CD14-positive monocyte (primary cell): ENCODE measurements at regions not wholly inside any gene's neighbourhood (a gene's known extent, or its start where the extent isn't known, plus 50 kb on each side); places are given as distances from the start of the nearest gene placed in this dataset.

Experiments used
- DNase-seq, 3 donors: peaks; one replicate each; pipeline ENCODE4 v3.0.0-alpha.2; 2011 to 2022
- H2AFZ ChIP-seq: 2 replicates; pipeline ENCODE4 v1.6.0; 2012; ENCODE audit warnings: mild to moderate bottlenecking, low read depth, low read length, inconsistent platforms; ENCODE audit not compliant: insufficient read depth, poor library complexity, severe bottlenecking
- H3K27ac ChIP-seq, 2 donors: 1 replicate in 1 of 2; 2 replicates in 1 of 2; pipeline ENCODE4 v1.5.1; 2012 to 2013; ENCODE audit warnings: low read length in 2 of 2, control low read depth in 1 of 2, inconsistent platforms in 1 of 2, low read depth in 1 of 2, mild to moderate bottlenecking in 1 of 2
- H3K27me3 ChIP-seq, 2 donors: one replicate each; pipeline versions ENCODE4 v1.6.0 to v1.6.1; 2011 to 2013; ENCODE audit warnings: low read length in 2 of 2; ENCODE audit not compliant: control insufficient read depth in 2 of 2, insufficient read depth in 2 of 2
- H3K36me3 ChIP-seq, 2 donors: replicated peaks in 1 of 2; 1 replicate in 1 of 2; 2 replicates in 1 of 2; pipeline versions ENCODE4 v1.5.1 to v1.6.1; 2012 to 2013; ENCODE audit warnings: low read length in 2 of 2, control low read depth in 1 of 2, inconsistent platforms in 1 of 2, mild to moderate bottlenecking in 1 of 2; ENCODE audit not compliant: insufficient read depth in 2 of 2, control insufficient read depth in 1 of 2
- H3K4me1 ChIP-seq, 2 donors: 1 replicate in 1 of 2; 2 replicates in 1 of 2; pipeline versions ENCODE4 v1.5.1 to v1.6.1; 2012 to 2013; ENCODE audit warnings: low read length in 2 of 2, control low read depth in 1 of 2, inconsistent platforms in 1 of 2, mild to moderate bottlenecking in 1 of 2, moderate library complexity in 1 of 2; ENCODE audit not compliant: insufficient read depth in 2 of 2, control insufficient read depth in 1 of 2
- H3K4me2 ChIP-seq: replicated peaks from 2 replicates; pipeline ENCODE3; 2012; ENCODE audit warnings: low read length, moderate library complexity, mild to moderate bottlenecking; ENCODE audit not compliant: poor library complexity, severe bottlenecking; ENCODE audit errors: extremely low read depth
- H3K4me3 ChIP-seq, 3 experiments: fragments of 200-600 bp in 1 of 3; sonication (generic) in 1 of 3; replicated peaks in 1 of 3; 1 replicate in 2 of 3; 2 replicates in 1 of 3; pipeline ENCODE4 v1.5.1; 2011 to 2013; ENCODE audit warnings: low read length in 3 of 3, mild to moderate bottlenecking in 3 of 3, control low read depth in 2 of 3, low read depth in 2 of 3, inconsistent platforms in 1 of 3, moderate library complexity in 1 of 3
- H3K79me2 ChIP-seq: 2 replicates; pipeline ENCODE4 v1.6.0; 2012; ENCODE audit warnings: mild to moderate bottlenecking, control low read depth, inconsistent platforms, low read length, moderate library complexity; ENCODE audit not compliant: insufficient read depth
- H3K9ac ChIP-seq: 2 replicates; pipeline ENCODE4 v1.6.0; 2017; ENCODE audit warnings: low read length, mild to moderate bottlenecking; ENCODE audit not compliant: insufficient read depth, poor library complexity, severe bottlenecking
- H3K9me3 ChIP-seq, 2 donors: replicated peaks in 1 of 2; 1 replicate in 1 of 2; 2 replicates in 1 of 2; pipeline versions ENCODE4 v1.5.1 to v1.6.1; 2012 to 2013; ENCODE audit warnings: low read length in 2 of 2, control low read depth in 1 of 2; ENCODE audit not compliant: control insufficient read depth in 1 of 2, insufficient read depth in 1 of 2
- H4K20me1 ChIP-seq: 2 replicates; pipeline ENCODE4 v1.6.0; 2012; ENCODE audit warnings: mild to moderate bottlenecking, low read length, control low read depth, moderate library complexity; ENCODE audit not compliant: insufficient read depth
- H3K27ac Mint-ChIP-seq, 7 donors: one replicate each; pipeline ENCODE4 v1.8.0; 2020; ENCODE audit warnings: mild to moderate bottlenecking in 7 of 7, mixed read lengths in 7 of 7, moderate library complexity in 6 of 7, inconsistent platforms in 2 of 7
- H3K27me3 Mint-ChIP-seq, 3 donors: one replicate each; pipeline ENCODE4 v1.8.0; 2021 to 2022; ENCODE audit warnings: low read depth in 3 of 3, mild to moderate bottlenecking in 3 of 3, mixed read lengths in 3 of 3, moderate library complexity in 3 of 3, inconsistent platforms in 1 of 3
- H3K36me3 Mint-ChIP-seq, 2 donors: one replicate each; pipeline ENCODE4 v1.8.0; 2020; ENCODE audit warnings: mixed read lengths in 2 of 2, inconsistent platforms in 1 of 2, mild to moderate bottlenecking in 1 of 2
- H3K4me1 Mint-ChIP-seq: one replicate; pipeline ENCODE4 v1.8.0; 2020; ENCODE audit warnings: mild to moderate bottlenecking, mixed read lengths
- H3K4me3 Mint-ChIP-seq, 2 donors: one replicate each; pipeline ENCODE4 v1.8.0; 2020; ENCODE audit warnings: mild to moderate bottlenecking in 2 of 2, mixed read lengths in 2 of 2, moderate library complexity in 1 of 2
- H3K9me3 Mint-ChIP-seq, 7 donors: one replicate each; pipeline ENCODE4 v1.8.0; 2020 to 2022; ENCODE audit warnings: mixed read lengths in 7 of 7, mild to moderate bottlenecking in 6 of 7, moderate library complexity in 6 of 7, inconsistent platforms in 2 of 7
- WGBS: methylation state at CpG from one replicate; pipeline ENCODE4 v1.1.5; 2013; ENCODE audit warnings: missing lambda C conversion rate; ENCODE audit not compliant: insufficient coverage; 5-methylcytosine and 5-hydroxymethylcytosine counted together
- intact Hi-C, 2 donors: fragments of 100-400 bp; cut with micrococcal nuclease; formaldehyde crosslinking; loops; one replicate each; pipeline versions ENCODE4 v1.15.0 to v1.15.1; 2023
- TF ChIP-seq, protein P1 (sequence below): fragments of 200-600 bp; IDR thresholded peaks from one replicate; pipeline ENCODE4 v1.8.0; 2022; ENCODE audit warnings: antibody characterized with exemption, mild to moderate bottlenecking

DNA sequence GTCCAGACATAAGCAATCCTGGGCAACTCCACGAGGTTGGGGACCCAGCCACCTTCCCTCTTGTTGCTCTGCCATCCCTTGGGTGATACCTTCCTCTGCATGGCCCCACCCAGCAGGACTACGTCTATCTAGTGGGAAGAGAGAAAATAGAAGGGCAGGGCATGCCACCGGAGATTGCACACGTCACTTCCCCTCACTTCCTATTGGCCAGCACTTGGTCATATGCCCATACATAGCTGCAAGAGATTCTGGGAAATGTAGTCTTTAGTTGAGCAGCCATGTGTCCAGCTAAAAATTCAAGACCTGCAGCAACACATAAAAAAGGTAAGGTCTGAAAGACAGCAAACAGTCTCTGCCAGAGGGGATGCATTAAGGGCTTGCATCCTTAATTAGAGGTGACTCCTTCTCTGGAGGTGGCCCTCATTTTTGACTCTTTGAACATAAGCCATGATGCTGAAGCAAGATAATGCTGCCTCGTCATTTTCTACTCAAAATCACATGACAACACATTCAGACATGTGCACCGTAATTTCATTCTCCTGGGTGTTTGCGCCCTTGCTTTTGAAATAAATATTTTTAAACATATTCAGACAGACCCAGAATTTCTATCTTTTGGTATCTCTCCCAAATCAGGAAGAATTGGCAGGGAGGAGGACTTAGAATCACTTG is 91.8 kb upstream of the PWP1 start:
- no peak overlapping the region for H3K9ac ChIP-seq
- H3K27ac ChIP-seq, result no peak overlapping the region
- no peak overlapping the region for H3K4me3 ChIP-seq
- no CpG with 5 or more reads among the region's 7 CpGs for WGBS
- H3K4me1 ChIP-seq, result no peaks in the 10 kb centered on the region
- TF ChIP-seq, protein P1, sequence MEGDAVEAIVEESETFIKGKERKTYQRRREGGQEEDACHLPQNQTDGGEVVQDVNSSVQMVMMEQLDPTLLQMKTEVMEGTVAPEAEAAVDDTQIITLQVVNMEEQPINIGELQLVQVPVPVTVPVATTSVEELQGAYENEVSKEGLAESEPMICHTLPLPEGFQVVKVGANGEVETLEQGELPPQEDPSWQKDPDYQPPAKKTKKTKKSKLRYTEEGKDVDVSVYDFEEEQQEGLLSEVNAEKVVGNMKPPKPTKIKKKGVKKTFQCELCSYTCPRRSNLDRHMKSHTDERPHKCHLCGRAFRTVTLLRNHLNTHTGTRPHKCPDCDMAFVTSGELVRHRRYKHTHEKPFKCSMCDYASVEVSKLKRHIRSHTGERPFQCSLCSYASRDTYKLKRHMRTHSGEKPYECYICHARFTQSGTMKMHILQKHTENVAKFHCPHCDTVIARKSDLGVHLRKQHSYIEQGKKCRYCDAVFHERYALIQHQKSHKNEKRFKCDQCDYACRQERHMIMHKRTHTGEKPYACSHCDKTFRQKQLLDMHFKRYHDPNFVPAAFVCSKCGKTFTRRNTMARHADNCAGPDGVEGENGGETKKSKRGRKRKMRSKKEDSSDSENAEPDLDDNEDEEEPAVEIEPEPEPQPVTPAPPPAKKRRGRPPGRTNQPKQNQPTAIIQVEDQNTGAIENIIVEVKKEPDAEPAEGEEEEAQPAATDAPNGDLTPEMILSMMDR, result no peak
- H2AFZ ChIP-seq, result no peak overlapping the region
- Mint-ChIP-seq H3K9me3 (peaks cover 5 to 22% (median 16%) of the 10 kb centered on the region in 7 donors), H3K4me1 (no peaks in the 10 kb centered on the region), H3K36me3 (no peaks in the 10 kb centered on the region), H3K27me3 (no peaks in the 10 kb centered on the region), H3K27ac (no peak overlapping the region), H3K4me3 (no peak overlapping the region)
- no peaks in the 10 kb centered on the region for H4K20me1 ChIP-seq
- H3K79me2 ChIP-seq, result no peaks in the 10 kb centered on the region
- no peak overlapping the region for H3K4me2 ChIP-seq
- H3K36me3 ChIP-seq, result no peaks in the 10 kb centered on the region
- intact Hi-C loops, result no loop called here
- H3K27me3 ChIP-seq, result no peaks in the 10 kb centered on the region
- peaks cover 9% of the 10 kb centered on the region in 2 donors for H3K9me3 ChIP-seq
- no peak for DNase-seq

DNA sequence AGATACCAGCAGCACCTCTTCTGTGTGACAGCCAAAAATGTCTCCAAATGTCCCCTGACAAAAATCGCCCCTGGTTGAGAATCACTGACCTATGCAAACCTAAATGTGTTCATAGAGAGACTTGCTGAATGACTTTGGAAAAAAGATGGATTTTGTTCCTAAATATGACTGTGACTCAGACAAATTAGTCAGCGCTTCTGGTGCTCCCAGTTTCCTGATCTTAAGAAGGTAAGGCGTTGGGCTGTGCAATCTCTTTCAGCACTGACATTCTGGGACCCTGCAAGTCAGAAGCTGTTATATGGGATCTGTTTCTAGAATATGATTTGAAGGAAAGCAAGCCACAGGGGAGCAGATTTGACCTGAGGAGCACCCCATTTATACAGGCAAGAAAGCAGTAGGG is 90.6 kb upstream of the PWP1 start:
- Mint-ChIP-seq H3K27ac (no peak overlapping the region), H3K36me3 (no peaks in the 10 kb centered on the region), H3K9me3 (peaks cover 5 to 22% (median 16%) of the 10 kb centered on the region in 7 donors), H3K4me1 (no peaks in the 10 kb centered on the region), H3K4me3 (no peak overlapping the region), H3K27me3 (no peaks in the 10 kb centered on the region)
- intact Hi-C loops, result no loop called here
- H3K4me1 ChIP-seq, result no peaks in the 10 kb centered on the region
- no peak overlapping the region for H3K4me2 ChIP-seq
- no peak for DNase-seq
- 86% methylated on average over 3 of the region's 3 CpGs for WGBS
- H2AFZ ChIP-seq, result no peak overlapping the region
- no peak overlapping the region for H3K9ac ChIP-seq
- no peak overlapping the region for H3K4me3 ChIP-seq
- no peaks in the 10 kb centered on the region for H3K27me3 ChIP-seq
- no peaks in the 10 kb centered on the region for H3K79me2 ChIP-seq
- no peaks in the 10 kb centered on the region for H4K20me1 ChIP-seq
- peaks cover 9% of the 10 kb centered on the region in 2 donors for H3K9me3 ChIP-seq
- H3K36me3 ChIP-seq, result no peaks in the 10 kb centered on the region
- TF ChIP-seq, protein P1, result no peak
- H3K27ac ChIP-seq, result no peak overlapping the region
